Peyer's patch (tissue), 4 donors: ENCODE measurements at regions not wholly inside any gene's neighbourhood (a gene's known extent, or its start where the extent isn't known, plus 50 kb on each side); places are given as distances from the start of the nearest gene placed in this dataset.

ENCODE experiments used
- POLR2A ChIP-seq, 2 donors: fragments of 450-650 bp; IDR thresholded peaks; one replicate each; pipeline ENCODE4 v1.5.1; 2017; ENCODE audit warnings: antibody characterized with exemption in 2 of 2, mild to moderate bottlenecking in 2 of 2, moderate library complexity in 2 of 2
- TF ChIP-seq, protein P1 (sequence below), 6 experiments: fragments of 450-650 bp in 4 of 6; fragments of 200-600 bp in 2 of 6; sonication (generic) in 1 of 6; IDR thresholded peaks; one replicate each; pipeline ENCODE4 v1.5.1; 2017 to 2019; ENCODE audit warnings: antibody characterized with exemption in 6 of 6, mild to moderate bottlenecking in 3 of 6, moderate library complexity in 1 of 6

DNA sequence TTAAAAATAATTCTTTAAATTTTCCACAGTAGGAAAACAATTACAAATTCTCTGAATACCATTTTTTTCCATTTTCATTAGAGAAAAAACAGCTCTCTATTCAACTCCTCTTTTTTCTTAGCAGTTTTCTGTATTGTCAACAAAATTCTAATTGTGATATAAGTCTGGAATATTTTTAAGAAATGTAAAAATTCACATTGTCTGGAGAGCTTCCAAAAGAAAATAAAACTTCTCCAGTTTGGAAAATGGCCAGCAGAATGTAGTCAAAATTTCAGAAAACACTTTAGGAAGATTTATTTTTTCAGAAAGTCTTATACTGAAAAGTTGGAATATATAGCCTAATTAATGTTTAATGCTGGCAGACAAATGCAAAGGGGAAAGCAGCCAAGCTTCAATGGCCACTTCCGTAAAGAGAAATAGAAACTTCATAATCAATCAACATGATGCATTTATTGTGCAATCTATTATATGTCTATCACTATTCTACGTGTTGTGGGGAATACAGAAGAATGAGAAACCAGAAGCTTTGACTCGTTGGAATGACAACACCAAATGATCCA lies 733.2 kb upstream of the PKDCC start:
- TF ChIP-seq, protein P1, sequence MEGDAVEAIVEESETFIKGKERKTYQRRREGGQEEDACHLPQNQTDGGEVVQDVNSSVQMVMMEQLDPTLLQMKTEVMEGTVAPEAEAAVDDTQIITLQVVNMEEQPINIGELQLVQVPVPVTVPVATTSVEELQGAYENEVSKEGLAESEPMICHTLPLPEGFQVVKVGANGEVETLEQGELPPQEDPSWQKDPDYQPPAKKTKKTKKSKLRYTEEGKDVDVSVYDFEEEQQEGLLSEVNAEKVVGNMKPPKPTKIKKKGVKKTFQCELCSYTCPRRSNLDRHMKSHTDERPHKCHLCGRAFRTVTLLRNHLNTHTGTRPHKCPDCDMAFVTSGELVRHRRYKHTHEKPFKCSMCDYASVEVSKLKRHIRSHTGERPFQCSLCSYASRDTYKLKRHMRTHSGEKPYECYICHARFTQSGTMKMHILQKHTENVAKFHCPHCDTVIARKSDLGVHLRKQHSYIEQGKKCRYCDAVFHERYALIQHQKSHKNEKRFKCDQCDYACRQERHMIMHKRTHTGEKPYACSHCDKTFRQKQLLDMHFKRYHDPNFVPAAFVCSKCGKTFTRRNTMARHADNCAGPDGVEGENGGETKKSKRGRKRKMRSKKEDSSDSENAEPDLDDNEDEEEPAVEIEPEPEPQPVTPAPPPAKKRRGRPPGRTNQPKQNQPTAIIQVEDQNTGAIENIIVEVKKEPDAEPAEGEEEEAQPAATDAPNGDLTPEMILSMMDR (IDR thresholded peaks at IDR 0.05), result no peak
- TF ChIP-seq POLR2A (IDR thresholded peaks at IDR 0.05), result no peak
